GOT3 (cell line): ENCODE measurements at regions not wholly inside any gene's neighbourhood (a gene's known extent, or its start where the extent isn't known, plus 50 kb on each side); places are given as distances from the start of the nearest gene placed in this dataset.
"Not testable (repeated sequence)": the region's sequence is repeated elsewhere in the genome, so short reads cannot be mapped to it uniquely, and the experiment has no call there.

ENCODE experiments used
- DNase-seq: peaks from one replicate; lab custom pipeline; 2025; ENCODE audit warnings: mixed read lengths; lab: John Stamatoyannopoulos, UW

GRCh38 chr2:180604077-180604476 is 376.3 kb upstream of the UBE2E3 start:
- DNase-seq: no peak

- DNase-seq: no peak
These were observed 379.4 kb upstream of the UBE2E3 start for GRCh38 chr2:180601016-180601415.

GRCh38 chr2:180599804-180600203 is 380.6 kb upstream of the UBE2E3 start:
- DNase-seq: no peak

GRCh38 chr2:180597179-180597578 is 383.2 kb upstream of the UBE2E3 start:
- DNase-seq: no peak

DNA sequence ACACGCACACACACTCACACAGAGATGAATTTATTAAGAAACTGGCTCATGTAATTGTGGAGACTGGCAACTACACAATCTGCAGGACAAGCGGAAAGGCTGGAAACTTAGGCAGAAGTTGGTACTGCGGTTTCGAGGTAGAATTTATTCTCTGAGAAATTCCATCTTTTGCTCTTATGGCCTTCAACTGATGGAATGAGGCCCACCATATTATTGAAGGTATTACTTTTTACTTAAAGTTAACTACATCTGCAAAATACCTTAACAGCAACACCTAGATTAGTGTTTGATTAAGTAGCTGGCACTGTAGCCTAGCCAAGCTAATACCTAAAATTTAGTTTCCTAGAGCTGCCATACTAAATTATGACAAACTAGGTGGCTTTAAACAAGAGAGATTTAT is 384.0 kb upstream of the UBE2E3 start:
- no peak for DNase-seq

DNA sequence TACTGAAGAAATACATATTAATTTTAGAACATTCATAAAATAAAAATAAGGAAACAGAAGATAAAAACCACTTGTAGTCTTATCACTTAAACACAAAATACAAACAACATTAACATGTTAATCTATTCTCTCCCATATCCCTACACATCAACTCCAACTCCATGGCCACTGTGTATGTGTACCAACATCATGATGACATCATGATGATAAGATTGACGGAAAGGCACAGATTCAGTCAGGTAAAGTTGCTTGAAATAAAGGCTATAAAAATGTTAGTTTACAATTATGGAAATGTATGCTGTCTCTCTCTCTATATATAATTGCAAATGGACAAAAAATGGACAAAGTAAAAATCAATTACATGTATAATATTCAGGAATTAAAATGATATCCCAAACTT is 388.5 kb upstream of the UBE2E3 start:
- no peak for DNase-seq

DNA sequence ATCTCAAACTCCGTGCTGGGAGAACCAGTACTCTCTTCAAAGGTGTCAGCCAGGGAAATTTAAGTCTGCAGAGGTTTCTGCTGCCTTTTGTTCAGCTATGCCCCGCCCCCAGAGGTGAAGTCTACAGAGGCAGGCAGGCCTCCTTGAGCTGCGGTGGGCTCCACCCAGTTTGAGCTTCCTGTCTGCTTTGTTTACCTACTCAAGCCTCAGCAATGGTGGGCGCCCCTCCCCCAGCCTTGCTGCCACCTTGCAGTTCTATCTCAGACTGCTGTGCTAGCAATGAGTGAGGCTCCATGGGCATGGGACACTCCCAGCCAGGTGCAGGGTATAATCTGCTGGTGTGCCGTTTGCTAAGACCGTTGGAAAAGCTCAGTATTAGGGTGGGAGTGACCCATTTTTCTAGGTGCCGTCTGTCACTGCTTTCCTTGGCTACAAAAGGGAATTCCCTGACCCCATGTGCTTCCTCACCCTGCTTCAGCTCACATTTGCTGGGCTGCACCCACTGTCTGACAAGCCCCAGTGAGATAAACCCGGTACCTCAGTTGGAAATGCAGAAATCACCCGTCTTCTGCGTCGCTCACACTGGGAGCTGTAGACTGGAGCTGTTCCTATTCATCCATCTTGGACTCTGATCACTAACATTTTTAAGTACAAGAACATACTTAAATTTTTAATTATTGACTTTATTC is 389.2 kb upstream of the UBE2E3 start:
- not testable (repeated sequence) for DNase-seq

- DNase-seq: no peak
These were observed 396.8 kb upstream of the UBE2E3 start for GRCh38 chr2:180583441-180584140.

DNA sequence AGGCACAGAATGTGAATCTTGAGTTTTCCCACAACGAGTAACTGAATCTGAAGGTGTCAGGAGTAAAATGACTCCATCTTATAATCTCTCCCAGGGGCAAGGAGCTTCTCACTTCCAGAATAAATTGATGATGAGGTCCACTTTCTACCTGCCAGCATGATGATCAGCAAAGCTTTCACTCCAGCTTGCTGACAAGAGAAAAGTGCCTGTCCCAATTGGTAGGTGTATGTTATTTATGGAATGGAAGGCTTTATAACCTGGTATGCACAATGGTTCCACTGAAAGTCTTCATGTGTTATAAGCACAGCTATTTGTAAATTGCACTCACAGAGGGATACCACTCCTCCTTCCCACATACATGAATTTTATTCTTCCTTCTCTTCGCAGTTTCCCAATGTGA is 401.0 kb upstream of the UBE2E3 start:
- no peak for DNase-seq

DNA sequence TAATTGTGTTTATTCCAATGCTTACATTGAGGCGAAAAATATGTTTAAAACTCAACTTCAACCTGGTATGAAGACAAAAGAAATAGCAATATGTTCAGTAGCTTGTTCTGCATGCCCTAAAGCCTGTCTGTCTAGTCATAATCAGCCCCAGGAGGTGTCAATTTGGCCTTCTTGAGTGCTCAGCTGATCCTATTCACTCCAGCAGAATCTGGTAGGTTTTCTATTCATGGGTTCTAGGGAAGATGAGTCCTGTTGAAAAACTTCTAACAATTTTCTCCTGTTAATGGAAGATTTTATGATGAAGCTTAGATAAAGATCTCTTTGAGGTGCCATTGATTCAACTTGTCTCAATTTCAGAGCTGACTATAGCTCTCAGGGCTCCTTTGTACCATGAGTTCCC is 402.0 kb upstream of the UBE2E3 start:
- no peak for DNase-seq

DNA sequence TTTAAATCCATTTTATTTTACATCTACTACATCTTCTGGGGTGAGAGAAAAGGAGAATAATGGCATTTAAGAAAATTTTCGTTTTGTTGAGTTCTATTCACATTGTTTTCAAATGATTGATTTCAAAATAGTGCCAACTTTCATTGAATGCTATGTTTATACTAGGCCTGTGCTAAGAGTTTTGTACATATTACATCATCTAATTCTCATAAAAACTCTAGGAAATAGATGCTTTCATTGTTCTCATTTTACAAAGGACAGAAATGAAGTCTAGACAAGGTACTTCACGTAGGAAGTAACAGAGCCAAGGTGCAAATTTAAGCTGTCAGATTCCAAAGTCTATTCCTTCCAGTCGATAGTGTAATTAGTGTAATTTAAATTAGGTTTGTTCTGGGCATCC is 402.8 kb upstream of the UBE2E3 start:
- no peak for DNase-seq

- no peak for DNase-seq
These were observed 406.5 kb upstream of the UBE2E3 start for GRCh38 chr2:180573951-180574350.

- no peak for DNase-seq
These were observed 408.1 kb upstream of the UBE2E3 start for GRCh38 chr2:180572346-180572745.

- no peak for DNase-seq
These were observed 408.8 kb upstream of the UBE2E3 start for GRCh38 chr2:180571559-180571958.

DNA sequence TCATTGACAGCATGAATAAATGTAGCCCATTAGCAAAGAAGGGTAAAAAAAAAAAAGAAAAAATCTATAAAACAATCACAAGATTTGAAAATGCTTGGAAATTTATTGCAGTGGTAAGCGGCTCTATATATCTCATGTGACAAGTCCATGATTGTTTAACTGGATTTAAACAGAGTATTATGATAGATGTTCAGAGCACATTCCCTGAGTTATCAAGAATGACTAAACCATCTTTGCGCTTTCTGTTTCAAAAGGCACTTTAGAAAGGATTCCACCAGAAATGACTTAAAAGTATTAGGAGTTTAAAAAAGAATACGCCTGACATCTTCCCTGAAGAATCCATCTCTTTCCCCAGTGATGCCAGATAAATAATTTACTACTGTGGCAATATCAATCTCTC is 409.5 kb upstream of the UBE2E3 start:
- DNase-seq: no peak

DNA sequence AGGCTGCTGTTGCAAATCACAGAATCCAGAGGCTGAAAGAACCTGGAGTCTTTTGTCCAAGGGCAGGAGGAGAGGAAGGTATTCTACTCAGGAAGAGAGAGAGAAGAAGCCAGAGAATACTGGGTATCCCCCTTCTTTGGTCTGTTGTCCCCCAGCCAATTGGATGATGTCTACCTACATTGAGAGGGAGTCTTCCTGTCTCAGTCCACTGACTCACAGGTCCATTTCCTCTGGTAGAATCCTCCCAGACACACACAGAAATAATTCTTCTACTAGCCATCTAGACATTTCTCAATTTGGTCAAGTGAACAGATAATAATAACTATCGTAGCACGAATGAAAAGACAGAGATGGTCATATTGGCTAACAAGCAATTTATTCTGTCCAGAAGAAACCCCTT is 416.4 kb upstream of the UBE2E3 start:
- no peak for DNase-seq

GRCh38 chr2:180562378-180562777 is 418.0 kb upstream of the UBE2E3 start:
- DNase-seq: no peak

DNA sequence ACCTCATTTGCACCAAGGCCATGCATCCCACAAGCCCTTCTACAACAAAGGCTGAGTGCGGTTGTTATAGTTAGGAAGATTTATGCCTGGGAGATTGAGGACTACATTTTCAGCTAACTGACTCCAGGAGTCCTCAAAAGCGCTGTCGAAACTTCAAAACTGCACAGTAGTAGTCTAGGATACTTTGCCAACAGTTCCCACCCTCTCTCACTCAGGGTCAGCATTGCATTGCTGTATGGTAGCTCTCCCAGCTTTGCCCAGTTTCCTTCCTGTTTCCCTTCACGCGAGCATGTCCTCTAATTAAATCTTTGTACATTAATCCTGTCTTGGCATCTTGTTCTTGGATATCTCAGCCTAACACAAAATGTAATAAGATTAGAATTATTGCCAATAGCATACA is 420.6 kb upstream of the UBE2E3 start:
- no peak for DNase-seq

DNA sequence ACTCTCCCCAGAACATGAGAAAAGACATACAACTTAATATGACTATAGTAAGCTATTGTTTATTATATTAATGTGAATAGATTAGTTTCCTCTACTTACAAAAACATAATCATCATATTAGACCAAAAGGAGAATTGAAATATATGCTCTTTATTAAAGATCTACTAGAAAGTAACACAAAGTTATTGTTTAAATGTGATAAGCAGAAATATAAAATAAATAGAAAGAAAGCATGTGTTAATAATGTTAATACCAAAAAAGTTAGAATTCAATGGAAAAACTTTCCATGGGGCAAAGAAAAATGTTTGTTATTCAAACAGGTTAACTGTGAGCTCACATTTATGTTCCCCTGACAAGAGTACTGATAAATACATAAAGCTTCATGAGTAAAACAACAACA is 421.4 kb upstream of the UBE2E3 start:
- no peak for DNase-seq

DNA sequence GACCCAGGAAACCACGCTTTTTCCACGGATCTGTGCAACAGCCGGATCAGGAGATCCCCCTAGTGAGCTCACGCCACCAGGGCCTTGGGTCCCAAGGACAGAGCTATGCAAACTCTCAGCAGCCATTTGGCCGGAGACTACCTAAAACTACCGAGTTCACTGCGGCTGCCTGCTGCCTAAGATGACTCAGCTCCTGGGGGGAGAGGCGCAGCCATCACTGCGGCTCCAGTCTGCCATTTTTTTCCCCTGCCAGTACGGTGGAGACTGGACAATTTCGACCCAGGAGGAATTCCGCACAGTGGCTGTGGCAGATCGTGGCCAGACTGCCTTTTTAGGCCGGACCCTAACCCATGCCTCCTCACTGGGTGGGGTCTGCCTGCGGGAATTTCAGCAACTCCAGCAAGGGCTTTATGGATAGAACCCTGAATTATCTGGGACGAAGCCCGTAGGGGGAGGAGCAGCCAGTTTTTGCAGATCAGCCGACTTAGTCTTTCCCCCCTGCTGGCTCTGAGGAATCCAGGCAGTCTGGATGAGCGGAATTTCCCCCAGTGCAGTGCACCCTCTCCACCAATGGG is 424.9 kb upstream of the UBE2E3 start:
- no peak for DNase-seq

DNA sequence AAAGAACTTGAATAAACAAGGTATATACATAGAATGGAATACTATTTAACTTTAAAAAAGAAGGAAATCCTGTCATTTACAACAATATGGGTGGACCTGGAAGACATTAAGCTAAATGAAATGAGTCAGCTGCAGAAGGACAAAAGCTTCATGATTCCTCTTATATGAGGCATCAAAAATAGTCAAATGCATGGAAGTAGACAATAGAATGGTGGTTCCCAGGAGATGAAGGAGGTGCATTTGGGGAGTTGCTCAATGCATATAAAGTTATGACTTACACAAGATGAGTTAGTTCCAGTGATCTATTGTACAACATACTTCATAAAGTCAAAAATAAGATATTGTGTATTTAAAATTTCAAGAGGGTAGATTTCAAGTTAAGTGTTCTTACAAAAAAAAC is 426.1 kb upstream of the UBE2E3 start:
- no peak for DNase-seq

GRCh38 chr2:180553094-180553715 is 427.2 kb upstream of the UBE2E3 start:
- DNase-seq: no peak

DNA sequence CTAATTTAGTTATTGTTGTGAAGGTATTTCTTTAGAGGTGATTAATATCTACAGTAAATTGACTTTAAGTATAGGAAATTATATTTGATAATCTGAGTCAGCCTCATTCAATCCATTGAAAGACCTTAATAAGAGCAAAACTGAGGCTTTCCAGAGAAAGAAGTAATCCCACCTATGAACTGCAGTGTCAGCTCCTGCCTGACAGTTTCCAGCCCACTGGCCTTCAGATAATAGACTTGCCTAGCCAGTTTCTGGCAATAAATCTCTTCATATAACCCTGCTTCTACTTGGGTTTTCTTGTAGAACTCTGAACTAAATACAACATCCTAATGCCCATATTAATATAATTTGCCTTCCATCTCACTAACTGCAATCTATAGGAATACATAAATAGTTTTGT is 437.9 kb upstream of the UBE2E3 start:
- no peak for DNase-seq
